ENCODE measurements at regions not wholly inside any gene's neighbourhood (a gene's known extent, or its start where the extent isn't known, plus 50 kb on each side); places are given as distances from the start of the nearest gene placed in this dataset.
A peak's percentile ranks its signal among the peaks of the same experiment; 100 is the strongest.
"Not testable (repeated sequence)": the region's sequence is repeated elsewhere in the genome, so short reads cannot be mapped to it uniquely, and the experiment has no call there.

DNA sequence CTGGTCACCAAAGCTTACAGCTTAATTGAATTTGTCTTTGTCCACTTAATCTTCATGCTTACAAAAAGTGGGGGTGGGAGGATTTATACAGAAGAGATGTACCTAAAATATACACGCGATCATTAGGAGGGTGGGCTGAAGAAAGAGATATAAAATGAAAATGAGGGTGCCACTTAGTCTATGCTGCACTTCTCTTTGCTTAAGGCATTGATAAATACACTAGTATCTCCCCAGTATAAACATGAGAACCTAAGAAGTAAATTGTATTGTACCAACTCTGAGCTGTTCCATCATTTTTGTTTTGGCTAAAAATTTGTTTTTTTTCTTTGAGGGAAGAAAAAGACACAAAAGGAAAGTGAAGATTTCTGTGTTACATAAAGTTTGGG lies 170.8 kb upstream of the ZNF217 start:
- no peak for DNase-seq

DNA sequence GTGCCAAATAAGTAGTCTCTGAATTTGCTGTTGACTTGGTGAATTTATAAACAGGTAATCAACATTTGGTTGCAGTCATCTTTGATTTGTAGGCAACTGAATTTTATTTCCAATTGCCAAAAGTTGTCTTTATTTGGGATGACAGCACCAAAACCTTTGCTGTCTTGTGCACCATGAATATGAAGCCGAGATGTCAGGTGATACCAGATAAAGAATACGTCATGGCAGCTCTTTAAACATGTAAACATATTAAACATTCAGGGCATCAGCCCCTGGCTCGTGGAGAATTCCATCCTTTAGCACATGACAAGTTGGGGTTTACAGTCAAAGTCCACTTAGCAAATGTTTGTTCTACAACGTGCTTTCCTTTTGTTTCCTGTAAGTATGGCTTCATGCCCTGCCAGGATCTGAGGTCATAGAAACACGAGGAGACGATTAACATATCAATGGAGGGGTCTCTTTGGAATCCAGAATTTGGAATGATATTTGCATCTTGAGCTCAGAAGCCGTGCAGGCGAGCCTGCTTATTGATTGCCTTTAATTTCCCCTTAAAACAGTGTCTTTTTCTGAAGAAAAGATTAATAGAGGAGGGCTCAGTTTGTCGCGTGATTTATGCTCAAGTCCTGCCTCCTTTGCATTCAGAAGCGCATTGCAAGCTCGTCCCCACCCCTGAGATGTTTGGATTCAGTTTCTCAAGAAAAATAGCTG lies 170.2 kb upstream of the ZNF217 start:
- no peak for DNase-seq

DNA sequence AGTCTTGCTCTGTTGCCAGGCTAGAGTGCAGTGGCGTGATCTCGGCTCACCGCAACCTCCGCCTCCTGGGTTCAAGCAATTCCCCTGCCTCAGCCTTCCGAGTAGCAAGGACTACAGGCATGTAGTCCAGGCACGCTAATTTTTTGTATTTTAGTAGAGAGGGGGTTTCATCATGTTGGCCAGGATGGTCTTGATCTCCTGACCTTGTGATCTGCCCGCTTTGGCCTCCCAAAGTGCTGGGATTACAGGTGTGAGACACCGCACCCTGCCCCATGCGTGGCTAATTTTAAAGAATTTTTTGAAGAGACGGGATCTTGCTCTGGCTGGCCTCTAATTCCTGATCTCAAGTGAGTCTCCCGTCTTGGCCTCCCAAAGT lies 168.8 kb upstream of the ZNF217 start:
- DNase-seq, result not testable (repeated sequence)

DNA sequence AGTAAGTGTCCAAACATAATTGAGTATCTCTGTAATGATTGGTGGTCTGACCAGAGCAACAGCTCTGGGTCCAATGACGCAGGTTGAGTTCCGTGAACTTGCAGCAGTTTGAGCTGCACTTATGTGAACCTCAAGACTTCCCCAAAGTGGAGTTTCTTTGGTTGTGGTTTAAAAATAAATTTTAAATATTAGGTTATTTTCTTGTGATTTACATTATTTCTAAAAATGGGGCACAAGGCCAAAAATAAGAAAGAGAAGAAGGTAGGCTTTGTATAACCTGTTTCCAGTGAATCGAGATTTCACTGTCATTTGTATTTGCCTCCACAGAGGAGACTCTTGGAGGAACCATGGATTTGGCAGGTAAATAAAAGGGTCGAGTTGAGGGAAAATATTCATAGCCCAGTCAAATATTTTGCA lies 166.4 kb upstream of the ZNF217 start:
- DNase-seq, result no peak

DNA sequence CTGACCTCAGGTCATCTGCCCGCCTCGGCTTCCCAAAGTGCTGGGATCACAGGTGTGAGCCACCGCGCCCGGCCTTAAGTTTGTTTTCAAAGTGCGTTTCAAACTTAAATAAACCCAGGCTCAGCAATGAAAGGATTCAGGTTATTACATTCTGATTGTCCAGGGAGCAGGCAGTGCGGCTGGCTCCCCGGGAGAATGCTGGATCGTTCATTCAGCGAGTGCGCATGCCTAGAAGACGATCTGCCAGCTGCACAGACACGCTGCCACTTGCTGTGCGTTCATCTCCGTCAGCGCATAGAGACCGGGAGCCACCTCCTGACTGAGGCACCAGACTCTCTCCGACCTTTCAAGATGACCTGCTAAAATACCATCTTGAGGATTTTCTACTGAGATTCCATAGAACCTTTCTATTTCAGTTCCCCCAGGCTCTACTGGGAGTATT lies 163.9 kb upstream of the ZNF217 start:
- DNase-seq, result no peak

DNA sequence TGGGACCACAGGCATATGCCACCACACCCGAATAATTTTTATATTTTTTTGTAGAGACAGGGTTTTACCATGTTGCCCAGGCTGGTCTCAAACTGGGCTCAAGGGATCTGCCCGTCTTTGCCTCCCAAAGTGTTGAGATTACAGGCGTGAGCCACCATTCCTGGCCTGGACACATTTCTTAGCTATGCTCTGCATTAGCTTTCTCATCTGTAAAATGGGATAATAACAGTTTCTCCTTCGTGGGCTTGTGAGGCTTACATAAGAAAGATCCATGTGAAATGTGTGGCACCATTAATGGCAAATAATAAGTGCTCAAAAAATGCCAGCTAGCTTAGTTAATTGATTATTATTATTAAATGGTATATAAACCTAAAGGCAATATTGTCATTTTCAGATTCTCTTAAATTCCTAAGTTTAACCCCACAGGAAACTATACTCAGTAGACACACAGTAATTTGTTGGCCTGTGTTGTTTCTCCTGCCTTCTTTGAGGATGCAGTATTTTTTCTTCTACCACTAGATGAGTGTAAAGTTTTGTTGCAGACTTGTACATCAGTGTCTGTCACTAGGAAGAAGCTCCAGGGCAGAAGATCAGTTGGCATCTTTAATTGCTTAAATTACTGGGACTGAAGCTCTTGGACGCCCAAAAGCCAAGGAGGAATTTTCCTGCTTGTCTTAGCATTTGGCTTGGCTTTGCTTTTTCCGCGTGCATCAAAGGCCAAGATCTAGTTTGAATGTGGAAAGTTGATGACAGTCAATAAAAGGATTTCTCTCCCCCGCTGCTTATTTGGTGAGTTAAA lies 162.3 kb upstream of the ZNF217 start:
- no peak for DNase-seq

DNA sequence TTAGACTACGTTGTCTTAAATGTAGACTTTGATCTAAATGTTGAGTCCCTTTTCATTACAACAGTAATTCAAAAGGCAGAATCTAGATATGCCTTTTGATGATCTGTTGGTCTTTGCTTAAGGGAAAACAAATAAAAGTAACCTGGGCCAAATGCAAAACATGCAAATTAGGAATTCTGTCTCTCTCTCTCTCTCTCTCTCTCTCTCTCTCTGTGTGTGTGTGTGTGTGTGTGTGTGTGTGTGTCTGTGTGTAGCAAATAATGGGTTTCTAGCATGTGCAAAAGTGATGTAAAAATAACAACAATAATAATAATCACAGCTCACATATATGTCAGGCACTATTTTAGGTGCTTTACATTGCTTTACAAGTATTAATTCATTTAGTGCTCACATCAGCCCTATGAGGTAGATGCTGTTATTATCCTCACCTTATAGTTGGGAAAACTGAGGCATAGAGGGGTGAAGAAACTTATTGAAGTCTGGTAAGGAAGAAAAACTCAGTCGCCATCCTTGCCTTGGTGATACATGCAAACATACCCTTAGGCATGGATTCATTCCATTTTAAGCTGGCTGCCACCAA lies 160.3 kb upstream of the ZNF217 start:
- DNase-seq, result no peak

DNA sequence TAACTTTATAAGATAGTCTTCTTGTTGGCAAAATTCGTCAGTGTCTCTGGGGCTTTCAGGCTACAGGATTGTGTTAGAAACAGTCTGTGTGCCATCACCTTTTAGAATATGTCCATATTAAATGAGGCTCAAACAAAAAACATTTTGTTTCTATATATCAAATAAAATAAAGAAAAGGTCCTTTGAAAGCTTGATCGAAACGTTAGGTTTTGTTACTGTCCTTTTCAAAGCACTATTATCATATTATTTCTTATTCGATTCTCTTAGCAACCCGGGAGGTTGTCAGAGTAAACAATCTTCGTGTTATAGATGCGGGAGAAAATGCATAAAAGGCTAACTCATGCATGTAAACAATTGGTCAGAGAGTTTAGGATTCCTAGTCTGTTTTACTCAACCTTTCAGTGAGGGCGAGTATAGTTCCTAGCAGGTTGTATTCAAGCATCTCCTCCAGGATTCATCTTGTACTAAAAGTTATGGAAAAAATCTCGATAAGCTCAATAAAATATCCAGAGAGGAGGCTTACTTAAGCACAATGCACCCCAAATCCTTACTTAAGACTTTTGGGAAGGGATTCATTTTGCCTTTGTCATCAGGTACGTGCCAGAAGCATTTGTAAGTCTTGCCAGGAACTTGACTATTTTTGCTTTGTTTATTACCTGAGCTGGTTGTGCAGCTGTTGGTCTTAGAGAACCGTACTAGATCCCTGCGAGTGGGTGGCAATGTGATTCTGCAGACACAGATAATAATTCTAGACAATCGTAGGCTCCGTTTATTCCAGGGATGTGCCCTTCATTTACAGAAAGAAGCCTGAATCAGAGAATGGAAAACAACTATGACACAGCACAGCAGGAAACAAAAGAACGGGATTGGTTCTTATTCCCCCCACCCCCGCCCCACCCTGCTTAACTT lies 159.6 kb upstream of the ZNF217 start:
- no peak for DNase-seq

DNA sequence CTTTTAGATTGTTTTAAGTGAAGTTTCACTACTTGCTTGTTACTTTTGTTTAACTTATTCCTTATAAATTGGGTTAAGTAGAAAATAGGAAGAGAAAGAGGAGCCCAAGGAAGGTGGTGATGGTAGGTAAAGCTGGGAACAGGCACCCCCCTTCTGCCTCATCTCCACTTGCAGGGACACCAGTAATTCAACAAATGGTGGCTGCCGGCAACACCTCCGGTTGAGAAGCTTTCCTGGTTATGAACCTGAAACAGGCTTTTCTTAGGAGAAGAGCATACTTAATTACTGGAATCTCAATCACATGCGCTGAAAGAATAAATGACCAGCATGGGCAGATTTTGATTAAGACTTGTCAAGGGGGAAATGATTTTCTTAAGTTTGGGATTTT lies 158.9 kb upstream of the ZNF217 start:
- DNase-seq, result no peak

DNA sequence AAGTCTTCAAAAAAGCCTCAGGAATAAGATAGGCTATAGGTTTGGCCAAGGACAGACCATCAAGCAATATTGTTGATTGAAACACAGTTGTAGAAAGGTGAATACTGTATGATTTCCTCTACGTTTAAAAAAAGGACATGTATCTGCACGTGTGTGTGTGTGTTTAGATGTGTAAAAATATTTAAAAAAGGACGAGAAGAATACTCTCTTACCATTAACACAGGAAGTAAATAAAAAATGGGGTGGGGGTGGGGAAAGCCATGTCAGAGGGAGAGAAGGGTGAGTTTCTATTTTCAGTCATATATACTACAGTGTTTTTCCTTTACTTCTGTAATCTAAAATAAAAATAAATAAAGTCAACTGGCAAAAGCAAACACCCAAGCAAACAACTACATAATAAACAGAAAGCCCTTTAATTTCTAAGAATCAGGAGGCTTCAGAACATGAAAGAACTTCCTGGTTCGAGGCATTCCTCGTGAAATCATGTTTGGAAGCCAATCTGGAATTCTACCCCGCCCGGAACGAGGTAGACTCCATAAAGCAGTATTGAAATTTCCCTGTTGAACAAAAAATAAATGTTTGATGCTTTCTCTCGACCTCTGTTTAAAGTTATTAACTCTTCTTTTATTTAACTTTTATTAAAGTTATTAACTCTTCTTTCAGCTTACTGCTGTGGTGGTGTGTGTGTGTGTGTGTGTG lies 158.1 kb upstream of the ZNF217 start:
- no peak for DNase-seq

DNA sequence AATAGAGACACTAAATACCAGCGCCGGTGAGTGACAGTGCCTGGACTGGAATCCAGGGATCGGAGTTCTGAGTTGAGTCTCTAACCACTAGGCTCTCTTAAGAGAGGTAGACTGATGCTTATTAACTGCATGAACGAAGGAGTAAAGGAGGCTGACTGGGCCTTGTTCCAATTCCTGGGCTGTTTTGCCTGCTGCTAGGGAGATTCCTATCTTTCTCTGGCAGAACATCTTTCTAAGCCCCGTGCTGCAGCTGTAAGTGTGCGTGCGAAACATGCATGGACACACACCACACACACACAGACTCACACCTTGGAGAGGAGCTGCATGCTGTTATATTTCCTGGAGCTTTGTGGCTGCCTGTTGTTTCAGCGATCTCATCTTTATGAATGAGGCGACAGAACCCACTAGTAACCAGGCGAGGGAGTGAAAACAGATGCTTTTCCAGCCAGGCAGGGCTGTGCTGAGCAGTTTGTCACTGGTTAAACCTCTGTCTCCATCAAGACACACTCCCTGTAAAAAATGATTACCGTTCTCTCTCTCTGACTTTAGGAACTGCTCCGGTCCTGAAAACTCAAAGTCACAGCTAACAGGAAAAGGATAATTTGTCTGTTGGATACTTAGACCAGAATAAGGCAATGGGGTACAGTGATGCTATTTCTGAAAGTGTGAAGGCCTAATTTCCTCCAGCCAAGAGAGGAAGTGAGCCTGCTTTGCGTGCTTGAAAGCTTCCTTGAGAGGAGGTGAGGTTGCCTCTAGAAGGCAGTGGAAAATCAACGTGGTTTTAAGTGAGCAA lies 157.4 kb upstream of the ZNF217 start:
- peak in 1 of 2 experiments; percentile 25 for DNase-seq

DNA sequence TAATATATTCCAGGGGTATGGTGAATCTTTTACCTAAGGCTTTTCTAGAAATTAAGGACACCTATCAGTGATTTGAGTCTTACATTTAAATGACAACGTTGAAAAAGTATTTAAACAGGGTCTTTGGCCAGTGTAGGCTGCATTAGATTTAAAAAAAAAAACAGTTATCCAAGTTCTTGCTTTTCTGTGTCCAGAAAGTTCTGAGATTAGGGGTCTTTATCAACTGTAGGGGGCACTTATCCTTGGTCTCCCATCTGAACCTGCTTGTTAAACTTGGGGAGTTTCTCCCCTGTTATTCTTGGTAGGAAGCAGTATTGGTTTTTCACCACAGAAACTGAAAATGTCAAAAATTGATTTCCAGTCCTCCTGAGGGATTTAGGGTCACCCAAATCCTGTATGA lies 155.9 kb upstream of the ZNF217 start:
- no peak for DNase-seq

DNA sequence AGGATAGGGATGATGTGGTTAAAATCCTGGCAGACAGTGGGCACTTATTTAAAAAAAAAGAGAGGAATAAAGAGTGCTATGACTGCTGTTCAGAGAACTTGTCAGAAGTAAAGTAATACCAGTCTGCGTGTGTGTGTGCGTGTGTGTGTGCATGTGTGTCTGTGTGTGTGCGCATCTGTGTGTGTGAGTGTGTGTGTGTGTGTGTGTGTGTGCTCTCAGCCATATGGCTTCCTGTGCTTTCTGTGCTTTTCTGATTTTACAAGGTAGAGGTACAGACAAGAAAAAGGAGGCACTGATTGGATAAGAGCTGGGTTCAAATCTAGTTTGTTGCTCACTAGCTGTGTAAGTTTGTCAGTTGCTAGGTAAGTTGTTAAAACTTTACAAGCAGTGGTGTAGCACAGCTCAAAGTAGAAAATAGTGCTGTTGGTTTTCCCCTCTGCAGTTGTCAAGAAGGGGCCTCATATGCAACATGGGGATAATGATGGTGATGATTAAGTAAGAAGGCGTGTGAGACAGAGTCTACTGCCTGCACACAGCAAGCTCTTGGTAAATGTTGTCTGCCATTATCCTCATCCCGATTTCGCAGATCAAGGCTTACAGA lies 155.3 kb upstream of the ZNF217 start:
- DNase-seq, result no peak

DNA sequence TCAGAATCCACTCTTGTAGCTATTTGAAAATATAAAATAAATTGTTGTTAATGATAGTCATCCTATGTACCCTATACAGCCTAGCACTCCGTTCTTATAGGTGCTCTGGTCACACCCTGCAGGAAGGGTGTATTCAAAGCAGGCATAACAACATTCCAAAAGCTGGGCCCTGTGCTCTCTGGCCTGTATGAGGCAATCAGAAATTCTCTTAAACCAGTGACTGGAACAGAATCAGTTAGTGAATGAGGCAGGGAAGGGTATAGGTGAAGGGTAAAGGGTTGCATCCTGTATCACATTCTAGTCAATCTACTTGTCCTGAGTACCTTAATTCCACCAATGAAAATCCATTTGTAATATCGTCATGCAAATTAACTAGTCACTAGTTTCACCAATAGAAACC lies 154.5 kb upstream of the ZNF217 start:
- DNase-seq, result no peak

DNA sequence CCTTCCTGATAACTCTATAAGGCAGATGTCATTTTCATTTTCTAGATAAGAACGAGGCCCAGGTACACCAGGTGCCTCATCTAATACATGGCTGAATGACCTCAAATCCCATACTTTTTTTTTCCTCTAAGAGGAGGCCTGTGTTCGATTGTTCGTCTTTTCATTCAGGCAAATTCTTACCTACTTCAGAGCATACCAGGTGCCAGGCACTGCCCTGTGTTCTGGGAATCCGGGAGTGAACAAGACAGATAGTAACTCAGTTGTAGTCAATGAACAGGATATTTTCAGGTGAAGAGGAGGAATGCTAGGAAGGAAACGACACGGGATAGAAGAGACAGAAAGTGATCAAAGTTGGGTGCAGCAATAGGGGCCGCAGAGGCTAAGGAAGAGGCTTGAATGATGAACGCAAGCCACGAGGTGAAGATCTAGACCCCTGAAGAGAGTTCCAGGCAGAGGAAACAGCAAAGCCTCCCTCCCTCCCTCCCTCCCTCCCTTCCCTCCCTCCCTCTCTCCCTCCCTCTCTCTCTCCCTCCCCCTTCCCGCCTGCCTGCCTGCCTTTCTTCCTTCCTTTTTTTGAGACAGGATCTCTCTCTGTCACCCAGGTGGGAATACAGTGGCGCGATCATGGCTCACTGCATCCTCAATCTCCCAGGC lies 150.1 kb upstream of the ZNF217 start:
- DNase-seq, result no peak

DNA sequence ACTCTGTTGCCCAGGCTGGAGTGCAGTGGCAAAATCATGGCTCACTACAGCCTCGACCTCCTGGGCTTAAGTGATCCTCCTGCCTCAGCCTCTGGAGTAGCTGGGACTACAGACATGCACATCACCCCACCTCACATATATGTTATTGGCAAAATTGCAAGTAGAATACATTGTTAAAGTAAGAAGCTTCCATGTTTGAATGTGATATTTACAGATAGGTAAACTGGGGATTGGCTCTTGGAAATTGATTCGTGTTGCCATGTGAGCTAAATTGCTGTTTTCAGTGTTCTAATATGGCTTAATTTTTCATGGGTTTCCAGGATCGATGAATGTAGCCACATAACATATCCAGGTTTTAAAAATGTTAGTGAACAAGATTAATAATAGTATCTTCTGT lies 149.0 kb upstream of the ZNF217 start:
- no peak for DNase-seq

DNA sequence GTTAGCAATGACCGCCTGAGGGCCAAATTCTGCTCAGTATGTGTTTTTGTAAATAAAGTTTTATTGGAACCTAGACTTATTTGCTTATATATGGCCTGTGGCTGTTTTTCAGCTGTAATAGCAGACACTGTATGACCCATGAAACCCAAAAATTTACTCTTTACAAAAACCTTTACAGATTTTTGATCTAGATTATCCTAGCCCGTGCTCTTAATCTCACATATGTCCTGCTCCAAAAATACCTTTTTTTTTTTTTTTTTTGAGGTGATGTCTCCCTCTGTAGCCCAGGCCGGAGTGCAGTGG lies 148.0 kb upstream of the ZNF217 start:
- no peak for DNase-seq

DNA sequence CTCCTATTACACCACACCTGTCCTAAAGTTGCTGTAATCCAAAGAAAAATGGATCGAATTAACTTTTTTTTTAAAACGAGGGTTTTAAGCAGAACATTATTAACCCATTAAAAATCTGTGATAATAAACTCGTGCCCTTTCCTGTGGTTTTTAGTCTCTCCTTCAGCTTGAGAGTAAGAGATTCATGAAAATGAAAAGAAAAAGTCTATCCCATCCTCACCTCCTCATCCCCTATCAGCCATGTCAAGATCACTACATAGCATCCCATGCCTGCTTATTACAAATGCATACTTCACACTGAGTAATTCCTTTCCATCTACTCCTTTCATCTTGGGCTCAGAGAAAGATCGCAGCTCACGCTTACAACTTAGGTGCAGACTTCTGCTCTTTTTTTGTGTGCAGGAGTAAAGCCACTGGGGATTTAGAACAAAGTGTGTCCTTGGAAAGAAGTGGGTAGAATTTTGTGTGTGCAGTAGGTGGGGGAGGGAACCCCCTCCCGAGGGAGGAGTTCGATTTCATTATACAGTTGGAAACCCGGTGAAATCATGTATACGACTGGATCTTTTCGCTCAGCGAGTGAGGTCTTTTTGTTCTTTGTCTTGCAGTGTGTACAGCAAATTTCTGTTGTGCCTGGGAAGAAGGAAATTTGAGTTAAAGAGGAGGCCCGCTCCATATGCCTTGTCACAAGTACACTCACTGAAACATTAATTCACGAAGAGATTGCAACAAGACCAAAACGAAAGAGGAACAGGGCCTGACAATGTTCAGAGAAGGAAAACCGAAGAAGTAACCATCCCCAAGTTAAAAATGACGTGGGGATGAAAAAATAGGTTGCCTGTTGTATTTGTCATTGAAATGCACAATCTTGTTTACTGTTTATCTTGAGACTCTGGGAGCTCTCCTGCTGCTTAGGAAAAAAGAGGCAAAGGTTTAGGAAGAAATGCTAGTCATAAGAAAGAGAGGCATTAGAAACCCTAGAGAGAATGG lies 146.5 kb upstream of the ZNF217 start:
- DNase-seq, result no peak

DNA sequence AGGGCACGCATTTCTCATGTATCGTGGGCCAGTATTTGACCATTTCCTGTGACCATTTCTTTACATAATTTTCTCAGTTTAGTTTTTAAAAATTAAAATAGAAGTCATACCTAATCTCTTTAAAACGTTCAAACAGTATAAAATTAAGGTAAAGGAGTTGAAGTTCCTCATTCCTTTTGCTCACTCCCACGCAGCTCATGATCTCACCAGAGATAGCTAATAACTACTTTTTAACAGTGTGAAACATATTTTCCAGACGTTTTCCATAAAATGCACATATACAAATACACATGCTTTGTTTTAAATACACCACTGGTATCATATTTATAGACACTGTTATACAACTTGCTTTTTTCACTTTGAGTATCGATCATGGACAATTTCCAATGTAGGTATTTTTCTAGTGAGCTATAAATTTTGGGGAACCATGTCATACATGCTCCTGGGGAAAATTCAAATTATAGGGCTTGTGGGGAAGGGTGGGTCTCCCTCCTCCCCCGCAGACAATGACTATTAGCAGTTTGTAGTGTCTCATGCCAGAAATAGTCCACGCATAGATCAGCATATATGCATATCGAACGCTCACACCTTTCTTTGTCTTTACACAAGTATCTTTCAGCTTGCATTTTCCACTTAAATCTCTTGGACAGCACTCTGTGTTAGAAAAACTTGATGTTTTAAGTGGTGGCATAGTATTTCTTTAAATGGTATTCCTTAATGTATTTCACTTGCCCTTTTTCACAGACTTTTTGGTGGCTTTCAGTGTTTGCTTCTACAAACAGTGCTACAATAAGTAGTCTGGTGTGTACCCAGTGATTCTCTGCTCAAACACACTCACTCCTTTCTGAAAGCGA lies 145.5 kb upstream of the ZNF217 start:
- DNase-seq, result no peak

All from activated CD4-positive, alpha-beta T cell treated with anti-CD3 and anti-CD28 coated beads, Interleukin-2, amount 50 U/mL, for 4 hours (primary cell).